Muscle of back (tissue), 3 donors: ENCODE measurements at regions not wholly inside any gene's neighbourhood (a gene's known extent, or its start where the extent isn't known, plus 50 kb on each side); places are given as distances from the start of the nearest gene placed in this dataset.
A peak's percentile ranks its signal among the peaks of the same experiment; 100 is the strongest.
"Not testable (repeated sequence)": the region's sequence is repeated elsewhere in the genome, so short reads cannot be mapped to it uniquely, and the experiment has no call there.

Experiments
- DNase-seq, 3 donors: peaks; one replicate each; pipeline versions ENCODE4 v3.0.0 to v3.0.0-alpha.2; 2013

GRCh38 chr14:87252103-87252502, 740.9 kb downstream of the GALC start:
- DNase-seq, result no peak

DNA sequence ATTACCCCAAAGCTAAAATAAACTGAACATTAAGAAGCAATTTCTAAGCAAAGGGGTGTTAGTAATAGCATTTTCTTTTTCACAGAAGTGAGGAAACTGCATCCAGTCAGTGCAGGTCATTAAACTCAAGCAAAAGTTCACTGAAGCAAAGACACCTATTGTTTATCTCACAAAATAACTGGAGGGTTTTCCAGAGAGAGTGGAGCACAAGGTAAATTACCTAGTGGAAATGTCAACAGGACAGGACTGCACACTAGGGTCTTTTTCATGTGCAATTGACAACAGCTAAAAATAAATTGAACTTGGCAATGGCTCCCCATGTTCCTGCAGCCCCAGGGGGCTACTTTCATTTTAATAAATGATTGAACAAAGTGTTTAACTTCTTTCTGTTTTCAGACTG, 742.0 kb downstream of the GALC start:
- DNase-seq, result no peak

DNA sequence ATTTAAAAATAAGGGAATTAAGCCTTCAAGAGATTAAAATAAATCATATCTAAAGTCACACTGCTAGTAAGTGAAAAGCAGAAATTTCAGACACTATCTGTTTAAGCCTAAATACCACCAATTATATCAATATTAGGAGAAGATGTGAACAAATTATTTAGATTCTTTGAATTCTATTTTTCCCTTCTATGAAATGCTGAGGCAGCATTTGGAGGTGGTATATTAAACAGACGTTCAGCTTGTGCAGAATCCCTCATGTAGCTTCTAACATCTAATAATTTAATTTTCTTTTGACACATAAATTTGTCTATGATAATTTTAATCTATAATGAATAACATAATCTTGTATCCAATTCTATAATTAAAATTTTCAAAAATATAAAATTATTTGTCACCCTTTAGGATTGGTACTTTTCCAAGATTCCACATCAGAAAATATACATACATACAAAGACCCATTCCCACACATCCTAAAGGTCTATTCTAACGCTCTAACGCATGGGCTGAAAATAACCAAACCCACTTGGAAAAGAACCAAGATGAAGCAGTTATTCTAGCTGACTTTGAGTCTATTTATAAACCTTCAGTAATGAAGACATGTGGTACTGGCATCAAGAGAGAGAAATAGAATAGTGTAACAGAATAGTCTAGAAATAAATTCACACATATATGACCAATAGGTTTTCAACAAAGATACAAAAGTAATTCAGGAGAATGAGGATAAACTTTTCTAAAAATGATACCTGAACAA, 751.8 kb downstream of the GALC start:
- DNase-seq, result peak; percentile 9 to 44 (median 27)

DNA sequence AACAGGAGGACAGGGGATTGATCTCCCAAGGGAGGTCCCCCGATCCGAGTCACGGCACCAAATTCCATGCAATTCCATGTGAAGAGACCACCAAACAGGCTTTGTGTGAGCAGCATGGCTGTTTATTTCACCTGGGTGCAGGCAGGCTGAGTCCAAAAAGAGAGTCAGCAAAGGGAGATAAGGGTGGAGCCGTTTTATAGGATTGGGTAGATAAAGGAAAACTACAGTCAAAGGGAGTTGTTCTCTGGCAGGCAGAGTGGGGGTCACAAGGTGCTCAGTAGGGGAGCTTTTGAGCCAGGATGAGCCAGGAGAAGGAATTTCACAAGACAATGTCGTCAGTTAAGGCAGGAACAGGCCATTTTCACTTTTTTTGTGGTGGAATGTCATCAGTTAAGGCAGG, 752.7 kb downstream of the GALC start:
- not testable (repeated sequence) for DNase-seq

- no peak for DNase-seq
Measured at GRCh38 chr14:87233806-87234384, 759.1 kb downstream of the GALC start.

DNA sequence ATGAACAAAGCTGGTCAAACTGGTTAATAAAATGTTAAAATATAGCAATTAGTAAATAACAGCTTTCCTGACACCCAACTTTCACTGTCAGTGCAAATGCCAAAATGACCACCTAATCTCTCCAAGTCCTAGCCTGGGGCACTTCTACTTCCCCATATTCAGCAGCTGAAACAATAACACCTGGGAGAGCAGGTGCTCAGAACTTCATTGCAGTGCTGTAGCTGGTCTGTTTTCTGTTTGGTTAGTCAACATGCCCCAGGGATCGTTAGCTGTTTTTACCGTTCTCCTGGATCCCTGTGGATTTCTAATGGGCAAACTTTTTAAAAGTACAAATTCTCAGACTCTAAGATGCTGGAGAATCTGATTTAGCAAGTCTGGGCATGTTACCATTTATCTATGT, 759.7 kb downstream of the GALC start:
- DNase-seq, result no peak

DNA sequence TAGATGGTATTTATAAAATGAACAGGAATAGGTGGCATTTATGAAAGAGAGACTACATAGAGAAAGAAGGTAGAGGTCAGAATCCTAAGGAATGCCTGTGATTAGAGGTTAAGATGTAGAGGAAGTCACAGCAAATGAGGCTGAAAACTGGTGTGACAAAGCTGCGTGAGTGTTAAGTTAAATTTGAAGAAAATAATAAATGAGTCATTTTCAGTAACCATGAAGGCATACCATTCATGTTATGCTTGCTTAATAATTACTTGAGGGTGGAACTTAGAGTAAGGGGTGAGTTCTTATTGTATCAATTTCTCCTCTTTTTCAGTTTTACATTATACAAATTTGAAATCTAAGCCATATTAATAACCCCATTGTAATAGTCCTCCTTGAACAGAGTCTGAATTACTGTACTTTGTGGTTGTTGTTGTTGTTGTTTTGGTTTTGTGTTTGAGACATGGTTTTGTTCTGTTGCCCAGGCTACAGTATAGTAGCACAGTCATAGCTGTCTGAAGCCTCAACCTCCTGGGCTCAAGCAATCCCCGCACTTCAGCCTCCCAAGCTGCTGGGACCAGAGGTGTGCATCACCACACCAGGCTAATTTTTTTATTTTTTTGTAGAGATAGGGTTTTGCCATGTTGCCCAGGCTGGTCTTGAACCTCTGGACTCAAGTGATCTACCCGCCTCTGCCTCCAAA, 761.5 kb downstream of the GALC start:
- no peak for DNase-seq

DNA sequence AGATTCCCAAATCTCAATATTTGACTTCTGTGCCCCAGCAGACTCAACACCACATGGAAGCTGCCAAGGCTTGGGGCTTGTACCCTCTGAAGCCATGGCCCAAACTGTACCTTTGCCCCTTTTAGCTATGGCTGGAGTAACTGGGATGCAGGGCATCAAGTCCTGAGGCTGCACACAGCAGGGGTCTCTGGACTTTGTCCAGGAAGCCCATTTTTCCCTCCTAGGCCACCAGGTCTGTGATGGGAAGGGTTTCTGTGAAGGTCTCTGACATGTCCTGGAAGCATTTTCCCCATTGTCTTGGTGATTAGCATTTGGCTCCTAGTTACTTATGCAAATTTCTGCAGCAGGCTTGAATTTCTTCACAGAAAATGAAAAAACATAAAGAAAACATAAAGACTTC, 762.3 kb downstream of the GALC start:
- no peak for DNase-seq

- DNase-seq, result no peak
Measured at GRCh38 chr14:87229131-87229530, 763.9 kb downstream of the GALC start.

GRCh38 chr14:87217023-87217422, 776.0 kb downstream of the GALC start:
- DNase-seq, result no peak

- no peak for DNase-seq
Measured at GRCh38 chr14:87214558-87214957, 778.4 kb downstream of the GALC start.

GRCh38 chr14:87207756-87208155, 785.2 kb downstream of the GALC start:
- DNase-seq, result peak in 1 of 3 donors; percentile 55

- DNase-seq, result no peak
Measured at GRCh38 chr14:87205811-87206210, 787.2 kb downstream of the GALC start.

DNA sequence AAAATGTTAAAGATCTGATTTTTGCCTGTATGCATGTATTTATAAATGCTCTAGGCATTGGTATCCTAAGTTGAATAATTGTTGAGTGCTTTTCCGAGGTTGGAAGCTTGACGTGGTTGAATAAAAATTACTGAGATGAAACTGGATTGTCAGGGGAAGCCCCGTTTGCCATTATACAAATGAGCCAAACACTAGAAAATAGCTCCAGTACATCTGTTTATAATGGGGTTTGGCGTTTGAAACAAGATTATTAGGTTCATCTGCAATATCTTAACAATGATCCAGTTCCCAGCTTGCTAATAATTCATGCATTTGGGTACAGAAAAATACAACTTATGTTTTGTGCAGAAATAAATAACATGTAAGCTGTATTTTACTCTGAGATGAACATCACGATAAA, 789.6 kb downstream of the GALC start:
- DNase-seq, result peak; percentile 29 to 65 (median 36)

- no peak for DNase-seq
Measured at GRCh38 chr14:87199381-87199780, 793.6 kb downstream of the GALC start.

- no peak for DNase-seq
Measured at GRCh38 chr14:87196436-87196835, 796.5 kb downstream of the GALC start.

- no peak for DNase-seq
Measured at GRCh38 chr14:87187786-87188185, 805.2 kb downstream of the GALC start.

- no peak for DNase-seq
Measured at GRCh38 chr14:87186737-87187136, 806.2 kb downstream of the GALC start.

- peak in 1 of 3 donors; percentile 51 for DNase-seq
Measured at GRCh38 chr14:87185961-87186560, 806.9 kb downstream of the GALC start.

GRCh38 chr14:87184180-87184579, 808.8 kb downstream of the GALC start:
- DNase-seq, result no peak

- DNase-seq, result no peak
Measured at GRCh38 chr14:87181288-87181687, 811.7 kb downstream of the GALC start.

GRCh38 chr14:87179936-87180335, 813.0 kb downstream of the GALC start:
- DNase-seq, result no peak

GRCh38 chr14:87178277-87178676, 814.7 kb downstream of the GALC start:
- DNase-seq, result no peak
